ENCODE measurements at regions not wholly inside any gene's neighbourhood (a gene's known extent, or its start where the extent isn't known, plus 50 kb on each side); places are given as distances from the start of the nearest gene placed in this dataset.

- DNase-seq, result no peak
Measured at GRCh38 chr6:14065350-14065749, 52.2 kb upstream of the CD83 start.

GRCh38 chr6:14066782-14067406, 50.7 kb upstream of the CD83 start:
- peak; percentile 26 for DNase-seq

- DNase-seq, result no peak
Measured at GRCh38 chr6:14067656-14068055, 49.9 kb upstream of the CD83 start.
